HG03025 (cell line): ENCODE measurements at regions not wholly inside any gene's neighbourhood (a gene's known extent, or its start where the extent isn't known, plus 50 kb on each side); places are given as distances from the start of the nearest gene placed in this dataset.

ENCODE experiments used
- ATAC-seq: cut with Tn5 transposase; IDR thresholded peaks from one replicate; pipeline ENCODE4 v1.9.1; 2021; ENCODE audit warnings: mild to moderate bottlenecking, moderate library complexity; ENCODE audit not compliant: unreplicated experiment, low FRiP score

- no peak for ATAC-seq
These were observed 72.1 kb upstream of the CAB39 start for GRCh38 chr2:230640540-230641011.

- ATAC-seq = no peak
These were observed 69.7 kb upstream of the CAB39 start for GRCh38 chr2:230642966-230643365.

- ATAC-seq = no peak
These were observed 68.9 kb upstream of the CAB39 start for GRCh38 chr2:230643576-230644291.

- no peak for ATAC-seq
These were observed 68.2 kb upstream of the CAB39 start for GRCh38 chr2:230644356-230644935.

- ATAC-seq = no peak
These were observed 64.3 kb upstream of the CAB39 start for GRCh38 chr2:230648356-230648755.

- no peak for ATAC-seq
These were observed 62.0 kb upstream of the CAB39 start for GRCh38 chr2:230650585-230651137.

- ATAC-seq = no peak
These were observed 58.6 kb upstream of the CAB39 start for GRCh38 chr2:230654057-230654456.

GRCh38 chr2:230657462-230657861, 55.2 kb upstream of the CAB39 start:
- ATAC-seq = no peak

GRCh38 chr2:230657906-230658305, 54.7 kb upstream of the CAB39 start:
- no peak for ATAC-seq

GRCh38 chr2:230658577-230658876, 54.1 kb upstream of the CAB39 start:
- ATAC-seq = no peak

- ATAC-seq = peak; percentile 50
These were observed 53.6 kb upstream of the CAB39 start for GRCh38 chr2:230658877-230659652.

- ATAC-seq = no peak
These were observed 52.2 kb upstream of the CAB39 start for GRCh38 chr2:230660294-230661060.

GRCh38 chr2:230661072-230661957, 51.3 kb upstream of the CAB39 start:
- ATAC-seq = no peak
